Ishikawa (cell line): ENCODE measurements at regions not wholly inside any gene's neighbourhood (a gene's known extent, or its start where the extent isn't known, plus 50 kb on each side); places are given as distances from the start of the nearest gene placed in this dataset.

Experiments used
- CREB1 ChIP-seq: IDR thresholded peaks from 2 replicates; pipeline ENCODE4 v1.6.1; 2012; ENCODE audit warnings: low read depth
- EGR1 ChIP-seq: IDR thresholded peaks from 2 replicates; pipeline ENCODE4 v1.6.1; 2012
- EP300 ChIP-seq: IDR thresholded peaks from 2 replicates; pipeline ENCODE4 v1.6.1; 2012; ENCODE audit warnings: borderline replicate concordance
- RAD21 ChIP-seq: IDR thresholded peaks from 2 replicates; pipeline ENCODE4 v1.6.1; 2012; ENCODE audit warnings: low read depth
- TAF1 ChIP-seq: IDR thresholded peaks from 2 replicates; pipeline ENCODE4 v1.6.1; 2012; ENCODE audit warnings: low read depth, mild to moderate bottlenecking
- TEAD4 ChIP-seq: IDR thresholded peaks from 2 replicates; pipeline ENCODE4 v1.6.1; 2012
- YY1 ChIP-seq: IDR thresholded peaks from 2 replicates; pipeline ENCODE4 v1.6.1; 2012; ENCODE audit warnings: low read depth
- TF ChIP-seq, protein P1 (sequence below): IDR thresholded peaks from 2 replicates; pipeline ENCODE4 v1.6.1; 2012; ENCODE audit warnings: low read depth, mild to moderate bottlenecking
- TF ChIP-seq, protein P2 (sequence below): IDR thresholded peaks from 2 replicates; pipeline ENCODE4 v1.6.1; 2012
- TF ChIP-seq, protein P3 (sequence below): IDR thresholded peaks from 2 replicates; pipeline ENCODE4 v1.6.1; 2012

DNA sequence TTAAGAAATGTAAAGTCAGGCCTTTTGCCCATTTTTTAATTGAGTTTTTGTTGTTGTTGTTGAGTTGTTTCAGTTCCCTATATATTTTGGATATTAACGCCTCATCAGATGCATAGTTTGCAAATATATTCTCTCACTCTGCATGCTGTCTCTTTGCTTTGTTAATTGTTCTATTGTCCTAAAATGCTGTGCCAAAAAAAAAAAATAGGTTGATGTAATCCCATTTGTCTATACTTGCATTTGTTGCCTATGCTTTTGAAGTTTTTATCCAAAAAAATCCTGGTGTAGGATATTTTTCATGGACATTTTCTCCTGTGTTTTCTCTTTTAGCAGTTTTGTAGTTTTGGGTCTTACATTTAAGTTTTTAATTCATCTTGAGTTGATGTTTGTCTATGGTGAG, 163.3 kb upstream of the STARD13 start:
- TF ChIP-seq TAF1 (no peak), EP300 (no peak), YY1 (no peak), RAD21 (no peak), EGR1 (no peak), CREB1 (no peak), TEAD4 (no peak)
- TF ChIP-seq, protein P1, sequence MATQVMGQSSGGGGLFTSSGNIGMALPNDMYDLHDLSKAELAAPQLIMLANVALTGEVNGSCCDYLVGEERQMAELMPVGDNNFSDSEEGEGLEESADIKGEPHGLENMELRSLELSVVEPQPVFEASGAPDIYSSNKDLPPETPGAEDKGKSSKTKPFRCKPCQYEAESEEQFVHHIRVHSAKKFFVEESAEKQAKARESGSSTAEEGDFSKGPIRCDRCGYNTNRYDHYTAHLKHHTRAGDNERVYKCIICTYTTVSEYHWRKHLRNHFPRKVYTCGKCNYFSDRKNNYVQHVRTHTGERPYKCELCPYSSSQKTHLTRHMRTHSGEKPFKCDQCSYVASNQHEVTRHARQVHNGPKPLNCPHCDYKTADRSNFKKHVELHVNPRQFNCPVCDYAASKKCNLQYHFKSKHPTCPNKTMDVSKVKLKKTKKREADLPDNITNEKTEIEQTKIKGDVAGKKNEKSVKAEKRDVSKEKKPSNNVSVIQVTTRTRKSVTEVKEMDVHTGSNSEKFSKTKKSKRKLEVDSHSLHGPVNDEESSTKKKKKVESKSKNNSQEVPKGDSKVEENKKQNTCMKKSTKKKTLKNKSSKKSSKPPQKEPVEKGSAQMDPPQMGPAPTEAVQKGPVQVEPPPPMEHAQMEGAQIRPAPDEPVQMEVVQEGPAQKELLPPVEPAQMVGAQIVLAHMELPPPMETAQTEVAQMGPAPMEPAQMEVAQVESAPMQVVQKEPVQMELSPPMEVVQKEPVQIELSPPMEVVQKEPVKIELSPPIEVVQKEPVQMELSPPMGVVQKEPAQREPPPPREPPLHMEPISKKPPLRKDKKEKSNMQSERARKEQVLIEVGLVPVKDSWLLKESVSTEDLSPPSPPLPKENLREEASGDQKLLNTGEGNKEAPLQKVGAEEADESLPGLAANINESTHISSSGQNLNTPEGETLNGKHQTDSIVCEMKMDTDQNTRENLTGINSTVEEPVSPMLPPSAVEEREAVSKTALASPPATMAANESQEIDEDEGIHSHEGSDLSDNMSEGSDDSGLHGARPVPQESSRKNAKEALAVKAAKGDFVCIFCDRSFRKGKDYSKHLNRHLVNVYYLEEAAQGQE, result no peak
- TF ChIP-seq, protein P2, sequence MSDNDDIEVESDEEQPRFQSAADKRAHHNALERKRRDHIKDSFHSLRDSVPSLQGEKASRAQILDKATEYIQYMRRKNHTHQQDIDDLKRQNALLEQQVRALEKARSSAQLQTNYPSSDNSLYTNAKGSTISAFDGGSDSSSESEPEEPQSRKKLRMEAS, result no peak
- TF ChIP-seq, protein P3, sequence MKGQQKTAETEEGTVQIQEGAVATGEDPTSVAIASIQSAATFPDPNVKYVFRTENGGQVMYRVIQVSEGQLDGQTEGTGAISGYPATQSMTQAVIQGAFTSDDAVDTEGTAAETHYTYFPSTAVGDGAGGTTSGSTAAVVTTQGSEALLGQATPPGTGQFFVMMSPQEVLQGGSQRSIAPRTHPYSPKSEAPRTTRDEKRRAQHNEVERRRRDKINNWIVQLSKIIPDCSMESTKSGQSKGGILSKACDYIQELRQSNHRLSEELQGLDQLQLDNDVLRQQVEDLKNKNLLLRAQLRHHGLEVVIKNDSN, result no peak
